H1 (cell line): ENCODE measurements at regions not wholly inside any gene's neighbourhood (a gene's known extent, or its start where the extent isn't known, plus 50 kb on each side); places are given as distances from the start of the nearest gene placed in this dataset.

ENCODE experiments used
- CTCF ChIA-PET: fragments of 300-600 bp; sonication (Branson Sonifier 250); formaldehyde crosslinking; loops from one replicate; lab custom pipeline; 2021; ENCODE audit not compliant: partially characterized antibody; lab: Charles Lee
- POLR2A ChIA-PET: fragments of 300-600 bp; sonication (Branson Sonifier 250); formaldehyde crosslinking; loops from one replicate; lab custom pipeline; 2021; ENCODE audit warnings: inconsistent platforms; ENCODE audit not compliant: partially characterized antibody; lab: Charles Lee
- DNase-seq, 2 experiments: peaks; one replicate each; pipeline versions ENCODE4 v3.0.0 to v3.0.0-alpha.2; 2010 to 2022; ENCODE audit warnings: low spot score in 2 of 2, low read depth in 1 of 2, mixed read lengths in 1 of 2
- FAIRE-seq: peaks from 2 replicates; lab custom pipeline; 2011; peaks lifted over from hg19 to GRCh38; lab: Jason Lieb, UNC
- H2AFZ ChIP-seq: 2 replicates; pipeline ENCODE4 v1.8.1; 2012; ENCODE audit warnings: low read length, inconsistent platforms
- H2AK5ac ChIP-seq: 2 replicates; pipeline ENCODE4 v1.6.1; 2013; ENCODE audit warnings: low read depth, low read length
- H2BK120ac ChIP-seq: replicated peaks from 2 replicates; pipeline ENCODE3; 2013; ENCODE audit warnings: low read depth, low read length, inconsistent platforms
- H2BK12ac ChIP-seq: 2 replicates; pipeline ENCODE4 v1.6.1; 2013; ENCODE audit warnings: low read depth, low read length
- H2BK15ac ChIP-seq: 2 replicates; pipeline ENCODE4 v1.6.1; 2013; ENCODE audit warnings: low read length
- H2BK20ac ChIP-seq: 2 replicates; pipeline ENCODE4 v1.6.1; 2013; ENCODE audit warnings: low read length
- H2BK5ac ChIP-seq: 2 replicates; pipeline ENCODE4 v1.6.1; 2013; ENCODE audit warnings: low read depth, low read length
- H3K14ac ChIP-seq: 2 replicates; pipeline ENCODE4 v1.6.1; 2013; ENCODE audit warnings: inconsistent platforms; ENCODE audit not compliant: insufficient read length
- H3K18ac ChIP-seq: 2 replicates; pipeline ENCODE4 v1.6.1; 2013; ENCODE audit warnings: low read length; ENCODE audit errors: extremely low read depth
- H3K23ac ChIP-seq: 2 replicates; pipeline ENCODE4 v1.6.1; 2013; ENCODE audit warnings: inconsistent platforms; ENCODE audit not compliant: insufficient read length
- H3K23me2 ChIP-seq: 2 replicates; pipeline ENCODE4 v1.6.1; 2013; ENCODE audit warnings: low read depth, low read length
- H3K27ac ChIP-seq: 2 replicates; pipeline ENCODE4 v1.6.1; 2011; ENCODE audit warnings: low read depth, low read length, inconsistent platforms
- H3K27me3 ChIP-seq, 4 experiments: replicated peaks in 1 of 4; 1 replicate in 1 of 4; 2 replicates in 3 of 4; pipeline versions ENCODE4 v1.6.1 to v1.8.1; 2011 to 2013; ENCODE audit warnings: low read length in 3 of 4, mild to moderate bottlenecking in 3 of 4, inconsistent platforms in 2 of 4, mixed read lengths in 2 of 4, moderate library complexity in 1 of 4; ENCODE audit not compliant: control insufficient read depth in 3 of 4, insufficient read depth in 3 of 4; ENCODE audit errors: extremely low read depth in 1 of 4
- H3K36me3 ChIP-seq, 4 experiments: 2 replicates each; pipeline versions ENCODE4 v1.6.1 to v1.8.1; 2011 to 2013; ENCODE audit warnings: mild to moderate bottlenecking in 4 of 4, low read length in 3 of 4, moderate library complexity in 2 of 4, control low read depth in 1 of 4, inconsistent platforms in 1 of 4; ENCODE audit not compliant: insufficient read depth in 4 of 4, control insufficient read depth in 2 of 4
- H3K4ac ChIP-seq: replicated peaks from 2 replicates; pipeline ENCODE3; 2013; ENCODE audit warnings: low read length, low read depth, mixed read lengths, inconsistent platforms; ENCODE audit not compliant: insufficient read length
- H3K4me1 ChIP-seq, 4 experiments: replicated peaks in 1 of 4; 1 replicate in 1 of 4; 2 replicates in 3 of 4; pipeline versions ENCODE4 v1.6.1 to v1.8.1; 2011 to 2013; ENCODE audit warnings: low read length in 3 of 4, inconsistent platforms in 2 of 4, mixed read lengths in 1 of 4; ENCODE audit not compliant: insufficient read depth in 4 of 4, control insufficient read depth in 3 of 4
- H3K4me2 ChIP-seq, 2 experiments: 2 replicates each; pipeline versions ENCODE4 v1.6.1 to v1.8.1; 2011 to 2013; ENCODE audit warnings: low read depth in 2 of 2, low read length in 2 of 2, control low read depth in 1 of 2, inconsistent platforms in 1 of 2, mild to moderate bottlenecking in 1 of 2; ENCODE audit not compliant: insufficient read depth in 1 of 2
- H3K4me3 ChIP-seq, 4 experiments: fragments of 200-600, 300-600 bp in 1 of 4; sonication (generic), shearing (Covaris generic), sonication (Bioruptor Twin) in 1 of 4; 2 replicates each; pipeline versions ENCODE4 v1.5.1 to v1.8.1; 2011 to 2016; ENCODE audit warnings: low read length in 4 of 4, low read depth in 3 of 4, control low read depth in 2 of 4, inconsistent platforms in 2 of 4, mild to moderate bottlenecking in 2 of 4, mixed read lengths in 1 of 4, moderate library complexity in 1 of 4; ENCODE audit not compliant: insufficient read depth in 2 of 4; ENCODE audit errors: extremely low read depth in 1 of 4
- H3K56ac ChIP-seq: replicated peaks from 2 replicates; pipeline ENCODE3; 2013; ENCODE audit warnings: low read depth, mild to moderate bottlenecking, mixed read lengths, low read length, inconsistent platforms; ENCODE audit not compliant: insufficient read length
- H3K79me1 ChIP-seq: 2 replicates; pipeline ENCODE4 v1.6.1; 2013; ENCODE audit warnings: low read depth, low read length, control low read depth
- H3K79me2 ChIP-seq, 2 experiments: 2 replicates each; pipeline versions ENCODE4 v1.6.1 to v1.8.1; 2012 to 2013; ENCODE audit warnings: low read length in 2 of 2, mild to moderate bottlenecking in 2 of 2, inconsistent platforms in 1 of 2; ENCODE audit not compliant: insufficient read depth in 2 of 2, control insufficient read depth in 1 of 2
- H3K9ac ChIP-seq, 4 experiments: replicated peaks in 1 of 4; 1 replicate in 1 of 4; 2 replicates in 3 of 4; pipeline versions ENCODE4 v1.6.1 to v1.8.1; 2011 to 2013; ENCODE audit warnings: low read depth in 3 of 4, low read length in 3 of 4, control low read depth in 2 of 4, mild to moderate bottlenecking in 2 of 4, moderate library complexity in 2 of 4, inconsistent platforms in 1 of 4; ENCODE audit errors: extremely low read depth in 1 of 4
- H3K9me3 ChIP-seq, 2 experiments: 2 replicates each; pipeline versions ENCODE4 v1.6.1 to v1.8.1; 2012 to 2013; ENCODE audit warnings: mild to moderate bottlenecking in 2 of 2, moderate library complexity in 2 of 2, control low read depth in 1 of 2, inconsistent platforms in 1 of 2, low read depth in 1 of 2, low read length in 1 of 2, mixed read lengths in 1 of 2; ENCODE audit not compliant: insufficient read depth in 2 of 2
- H4K20me1 ChIP-seq, 2 experiments: replicated peaks in 1 of 2; 2 replicates each; pipeline versions ENCODE3 to v1.8.1; 2011 to 2013; ENCODE audit warnings: inconsistent platforms in 2 of 2, low read length in 2 of 2, mild to moderate bottlenecking in 1 of 2; ENCODE audit not compliant: insufficient read depth in 2 of 2, control insufficient read depth in 1 of 2
- H4K5ac ChIP-seq: 2 replicates; pipeline ENCODE4 v1.6.1; 2013; ENCODE audit warnings: low read length, low read depth, mixed read lengths, inconsistent platforms; ENCODE audit not compliant: insufficient read length
- H4K8ac ChIP-seq: 2 replicates; pipeline ENCODE4 v1.8.0; 2013; ENCODE audit warnings: mild to moderate bottlenecking, moderate library complexity, low read length, inconsistent platforms; ENCODE audit not compliant: insufficient read depth; ENCODE audit errors: extremely low read depth
- H4K91ac ChIP-seq: replicated peaks from 2 replicates; pipeline ENCODE3; 2013; ENCODE audit warnings: low read length, mixed read lengths, inconsistent platforms; ENCODE audit not compliant: insufficient read length
- BCL11A ChIP-seq, 2 experiments: IDR thresholded peaks; one replicate each; pipeline ENCODE4 v1.6.1; 2011; ENCODE audit warnings: low read depth in 2 of 2, low read length in 2 of 2, mild to moderate bottlenecking in 2 of 2
- CHD1 ChIP-seq: IDR thresholded peaks from 2 replicates; pipeline ENCODE4 v1.6.1; 2012; ENCODE audit warnings: low read depth, low read length, improper control_type of control experiment
- CHD2 ChIP-seq: IDR thresholded peaks from 2 replicates; pipeline ENCODE4 v1.6.1; 2012; ENCODE audit warnings: low read length, improper control_type of control experiment
- GABPA ChIP-seq: IDR thresholded peaks from 2 replicates; pipeline ENCODE4 v1.6.1; 2011; ENCODE audit warnings: mild to moderate bottlenecking, low read length, moderate library complexity, borderline replicate concordance; ENCODE audit not compliant: insufficient read depth
- HDAC6 ChIP-seq: IDR thresholded peaks from one replicate; pipeline ENCODE4 v1.7.1; 2012; ENCODE audit warnings: low read depth, mild to moderate bottlenecking, inconsistent platforms, low read length, moderate library complexity
- JUN ChIP-seq: IDR thresholded peaks from 2 replicates; pipeline ENCODE4 v1.6.1; 2011; ENCODE audit warnings: low read depth, mild to moderate bottlenecking, improper control_type of control experiment, low read length
- MAFK ChIP-seq: IDR thresholded peaks from 2 replicates; pipeline ENCODE4 v1.6.1; 2012; ENCODE audit warnings: low read depth, mild to moderate bottlenecking, improper control_type of control experiment, low read length
- NANOG ChIP-seq: IDR thresholded peaks from 2 replicates; pipeline ENCODE4 v1.6.1; 2011; ENCODE audit warnings: low read length, low read depth, mild to moderate bottlenecking, inconsistent platforms; ENCODE audit not compliant: insufficient read depth, poor library complexity, severe bottlenecking
- POLR2A ChIP-seq, 2 experiments: IDR thresholded peaks; 1 replicate in 1 of 2; 2 replicates in 1 of 2; pipeline ENCODE4 v1.6.1; 2011; ENCODE audit warnings: low read depth in 2 of 2, low read length in 2 of 2, mild to moderate bottlenecking in 2 of 2; ENCODE audit errors: control extremely low read depth in 1 of 2
- POU5F1 ChIP-seq: IDR thresholded peaks from 2 replicates; pipeline ENCODE4 v1.6.1; 2011; ENCODE audit warnings: low read depth, mild to moderate bottlenecking, low read length, moderate library complexity
- RAD21 ChIP-seq, 2 experiments: IDR thresholded peaks in 1 of 2; conservative IDR thresholded peaks in 1 of 2; 2 replicates each; pipeline ENCODE4 v1.6.1; 2011; ENCODE audit warnings: low read depth in 2 of 2, low read length in 2 of 2, improper control_type of control experiment in 1 of 2, inconsistent platforms in 1 of 2, mild to moderate bottlenecking in 1 of 2, moderate library complexity in 1 of 2
- SP4 ChIP-seq: IDR thresholded peaks from 2 replicates; pipeline ENCODE4 v1.6.1; 2012; ENCODE audit warnings: low read length, inconsistent platforms
- SRF ChIP-seq: IDR thresholded peaks from 2 replicates; pipeline ENCODE4 v1.6.1; 2011; ENCODE audit warnings: mild to moderate bottlenecking, low read depth, low read length, moderate library complexity
- TBP ChIP-seq: IDR thresholded peaks from 2 replicates; pipeline ENCODE4 v1.6.1; 2011; ENCODE audit warnings: low read depth, low read length, improper control_type of control experiment
- TCF12 ChIP-seq: IDR thresholded peaks from 2 replicates; pipeline ENCODE4 v1.6.1; 2011; ENCODE audit warnings: low read depth, mild to moderate bottlenecking, low read length
- WGBS, 2 experiments: shearing (Covaris generic) in 1 of 2; methylation state at CpG; one replicate each; pipeline versions ENCODE4 v1.1.6 to v1.1.7; 2013 to 2015; ENCODE audit warnings: low lambda C conversion rate in 2 of 2, mixed read lengths in 2 of 2, inconsistent platforms in 1 of 2, low coverage in 1 of 2, missing lambda C conversion rate in 1 of 2; ENCODE audit not compliant: insufficient replicate concordance in 2 of 2, insufficient coverage in 1 of 2, insufficient read length in 1 of 2; ENCODE audit errors: extremely low coverage in 1 of 2, missing lambda C conversion rate in 1 of 2; 5-methylcytosine and 5-hydroxymethylcytosine counted together
- TF ChIP-seq, protein P1 (sequence below): IDR thresholded peaks from 2 replicates; pipeline ENCODE4 v1.6.1; 2011; ENCODE audit warnings: low read depth, mild to moderate bottlenecking, low read length; ENCODE audit not compliant: insufficient read depth

DNA sequence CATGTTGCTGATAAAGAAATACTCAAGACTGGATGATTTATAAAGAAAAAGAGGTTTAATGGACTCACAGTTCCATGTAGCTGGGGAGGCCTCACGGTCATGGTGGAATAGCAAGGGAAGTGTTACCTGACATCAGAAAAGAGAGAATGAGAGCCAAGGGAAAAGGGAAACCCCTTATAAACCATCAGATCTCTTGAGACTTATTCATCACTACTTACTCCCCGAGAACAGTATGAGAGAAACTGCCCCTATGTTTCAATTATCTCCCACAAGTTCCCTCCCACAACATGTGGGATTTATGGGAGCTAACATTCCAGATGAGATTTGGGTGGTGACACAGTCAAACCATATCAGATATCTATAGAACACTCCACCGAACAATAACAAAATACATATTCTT lies 904.6 kb downstream of the PDCD6IP start:
- H3K9ac ChIP-seq = no peak overlapping the region
- no peaks in the 10 kb centered on the region for H3K23me2 ChIP-seq
- H3K14ac ChIP-seq = no peak overlapping the region
- no peak overlapping the region for H2BK20ac ChIP-seq
- H4K20me1 ChIP-seq = no peaks in the 10 kb centered on the region
- no peak overlapping the region for H2BK5ac ChIP-seq
- POLR2A ChIA-PET = no interaction called here
- H3K27ac ChIP-seq = no peak overlapping the region
- H2BK15ac ChIP-seq = no peak overlapping the region
- no peaks in the 10 kb centered on the region for H3K79me2 ChIP-seq
- no peak overlapping the region for H3K4ac ChIP-seq
- H3K18ac ChIP-seq = no peak overlapping the region
- H3K27me3 ChIP-seq = no peaks in the 10 kb centered on the region
- no peaks in the 10 kb centered on the region for H3K4me1 ChIP-seq
- no peak overlapping the region for H2BK12ac ChIP-seq
- no peak overlapping the region for H4K5ac ChIP-seq
- no peak overlapping the region for H3K4me2 ChIP-seq
- H2BK120ac ChIP-seq = no peak overlapping the region
- H3K79me1 ChIP-seq = no peaks in the 10 kb centered on the region
- no peak overlapping the region for H3K56ac ChIP-seq
- H3K9me3 ChIP-seq = peaks cover 18 to 31% of the 10 kb centered on the region in 2 experiments; a peak in 3 of 4 replicates
- CTCF ChIA-PET = no interaction called here
- no peak overlapping the region for H3K4me3 ChIP-seq
- 90% methylated on average over 3 of the region's 3 CpGs; no CpG with 5 or more reads in 1 of the 2 experiments for WGBS, 2 experiments
- no peak overlapping the region for H4K8ac ChIP-seq
- H3K36me3 ChIP-seq = no peaks in the 10 kb centered on the region; a peak in 1 of 8 replicates
- H2AFZ ChIP-seq = no peak overlapping the region
- FAIRE-seq (no peak), DNase-seq (no peak)
- H3K23ac ChIP-seq = no peak overlapping the region
- no peak overlapping the region for H2AK5ac ChIP-seq
- no peak overlapping the region for H4K91ac ChIP-seq
- TF ChIP-seq POU5F1 (no peak), HDAC6 (no peak), CHD2 (no peak), BCL11A (IDR thresholded peaks at IDR 0.05; ENCODE audit: low read depth in 2 of 2, low read length in 2 of 2) (no peak), MAFK (no peak), SRF (no peak), CHD1 (no peak), TBP (no peak), RAD21 (IDR thresholded peaks at IDR 0.05 in 1 of 2, conservative IDR thresholded peaks at IDR 0.05 in 1 of 2; ENCODE audit: low read depth in 2 of 2, low read length in 2 of 2) (no peak), SP4 (no peak), GABPA (no peak), POLR2A (IDR thresholded peaks at IDR 0.05; ENCODE audit: control extremely low read depth in 1 of 2, low read depth in 2 of 2, low read length in 2 of 2) (no peak), NANOG (no peak), TCF12 (no peak), JUN (no peak)
- TF ChIP-seq, protein P1, sequence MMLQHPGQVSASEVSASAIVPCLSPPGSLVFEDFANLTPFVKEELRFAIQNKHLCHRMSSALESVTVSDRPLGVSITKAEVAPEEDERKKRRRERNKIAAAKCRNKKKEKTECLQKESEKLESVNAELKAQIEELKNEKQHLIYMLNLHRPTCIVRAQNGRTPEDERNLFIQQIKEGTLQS = no peak
